ENCODE measurements at regions not wholly inside any gene's neighbourhood (a gene's known extent, or its start where the extent isn't known, plus 50 kb on each side); places are given as distances from the start of the nearest gene placed in this dataset.
"Not testable (repeated sequence)": the region's sequence is repeated elsewhere in the genome, so short reads cannot be mapped to it uniquely, and the experiment has no call there.

DNA sequence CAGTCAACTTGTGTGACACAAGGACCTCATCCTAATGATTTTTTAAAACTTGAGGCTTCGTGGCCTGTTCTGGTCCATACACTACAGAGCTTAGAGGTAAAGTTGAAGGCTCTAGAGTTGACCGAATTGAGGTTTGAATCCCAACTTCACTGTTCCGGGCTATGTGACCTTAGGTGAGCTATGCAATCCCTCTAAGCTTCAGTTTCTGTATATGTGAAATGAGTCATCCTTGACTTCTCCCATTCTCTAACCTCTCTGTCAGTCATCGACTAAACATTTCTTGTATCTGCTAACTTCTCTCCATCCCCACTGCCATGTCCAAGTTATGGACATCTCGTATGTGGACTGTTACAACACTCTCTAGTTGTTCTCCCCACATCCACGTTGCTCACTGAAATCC lies 178.2 kb upstream of the TMEM45B start:
- DNase-seq (ENCODE audit: low read depth): no peak

DNA sequence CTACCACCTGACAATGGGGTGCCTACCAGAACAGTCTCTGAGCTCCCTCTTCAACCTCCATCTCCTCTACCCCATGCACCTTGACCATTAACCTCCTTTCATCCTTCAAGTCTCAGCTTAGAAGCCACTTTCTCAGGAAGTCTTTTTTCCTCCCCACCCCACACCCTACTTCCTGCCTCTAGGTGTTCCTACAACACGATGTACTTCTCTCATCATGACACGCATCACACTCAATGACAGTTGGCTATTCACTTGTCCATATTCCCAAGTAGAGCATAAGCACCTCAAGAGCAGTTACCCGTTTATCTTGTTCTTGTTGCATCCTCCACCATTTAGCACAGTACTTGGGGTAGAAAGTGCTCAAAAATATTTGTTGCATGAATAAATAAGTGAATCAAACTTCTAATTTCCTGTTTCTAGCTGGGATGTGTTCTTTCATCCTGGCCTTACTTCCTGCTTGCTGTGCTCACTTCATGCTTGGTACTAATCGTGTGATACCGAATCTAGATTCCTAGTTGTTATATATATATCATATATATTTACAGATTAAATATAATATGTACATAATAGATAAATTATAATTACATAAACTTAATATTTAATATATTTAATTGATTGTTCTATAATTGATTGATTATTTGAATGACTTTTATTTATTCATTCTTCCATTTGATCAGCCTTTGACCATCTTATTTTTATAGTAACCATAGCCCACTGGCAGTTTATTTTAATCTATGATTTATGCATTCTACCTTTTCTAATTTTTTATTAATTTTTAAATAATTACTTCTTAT lies 177.5 kb upstream of the TMEM45B start:
- DNase-seq (ENCODE audit: low read depth): no peak

DNA sequence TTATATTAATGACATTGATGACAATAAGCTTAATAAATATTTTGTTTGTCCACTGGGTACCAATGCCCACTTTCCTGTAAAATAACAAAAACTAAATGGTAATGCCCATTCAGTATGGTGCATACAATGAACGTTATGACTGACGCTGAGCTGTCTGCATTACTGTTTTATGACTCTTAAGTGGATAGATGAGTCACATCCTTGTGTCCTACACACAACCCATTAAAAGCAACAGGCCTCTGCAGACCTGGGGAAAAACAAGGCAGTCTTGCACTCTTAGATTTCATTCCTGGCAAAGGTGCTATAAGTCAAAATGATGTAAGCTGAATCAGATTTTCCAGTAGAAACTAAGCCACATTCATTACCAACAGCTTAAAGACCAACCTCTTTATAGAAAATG lies 176.3 kb upstream of the TMEM45B start:
- no peak for DNase-seq (ENCODE audit: low read depth)

DNA sequence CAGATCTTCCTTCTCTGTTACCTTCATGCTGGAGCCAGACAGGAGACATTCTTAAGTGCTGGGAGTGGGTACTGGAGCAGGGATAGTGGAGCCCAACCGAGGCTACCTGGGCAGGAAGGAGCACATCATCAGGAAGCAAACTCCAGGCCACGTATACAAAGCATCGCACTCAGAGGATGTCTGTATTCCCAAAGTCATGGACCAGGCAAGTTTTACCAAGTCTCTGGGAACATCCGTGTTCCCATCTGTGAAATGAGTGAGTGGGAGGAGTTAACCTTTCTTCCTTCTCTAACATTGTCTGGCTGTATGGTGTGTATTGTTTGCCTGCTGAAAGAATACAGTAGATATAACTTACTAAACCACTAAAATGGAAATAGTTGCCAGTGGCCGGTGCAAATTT lies 175.0 kb upstream of the TMEM45B start:
- no peak for DNase-seq (ENCODE audit: low read depth)

DNA sequence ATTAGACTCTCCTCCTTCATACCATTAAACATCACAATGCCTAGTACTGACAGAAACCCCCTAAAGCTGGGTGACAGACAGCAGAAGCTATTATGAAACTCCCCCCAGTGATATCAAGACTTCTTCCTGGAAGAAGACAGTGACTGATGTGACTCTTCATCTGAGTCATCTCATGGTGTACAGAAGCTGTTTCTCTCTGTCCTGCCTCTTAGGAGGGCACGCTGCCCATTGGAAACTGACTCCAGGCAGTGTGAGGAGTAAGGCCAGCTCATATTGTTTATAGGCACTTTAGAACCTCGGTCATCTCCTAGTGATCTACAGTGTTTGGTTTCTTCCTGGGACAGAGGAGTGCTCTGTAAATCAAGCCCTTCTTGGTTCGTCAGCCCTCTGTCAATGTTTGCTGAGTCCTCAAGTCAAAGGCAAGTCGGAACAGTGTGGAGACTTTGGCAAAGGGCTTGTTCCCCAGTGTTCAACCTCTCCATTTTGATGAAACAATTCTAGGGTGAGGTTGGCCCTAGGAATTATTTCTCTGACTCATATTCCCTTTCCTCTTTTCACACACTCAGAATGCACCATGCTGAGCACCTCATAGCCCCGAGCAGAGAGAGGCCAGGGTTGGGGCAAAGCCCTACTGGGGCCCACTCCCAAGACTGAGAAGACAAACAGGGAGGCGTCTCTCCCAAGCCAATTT lies 172.5 kb upstream of the TMEM45B start:
- DNase-seq (ENCODE audit: low read depth): no peak

DNA sequence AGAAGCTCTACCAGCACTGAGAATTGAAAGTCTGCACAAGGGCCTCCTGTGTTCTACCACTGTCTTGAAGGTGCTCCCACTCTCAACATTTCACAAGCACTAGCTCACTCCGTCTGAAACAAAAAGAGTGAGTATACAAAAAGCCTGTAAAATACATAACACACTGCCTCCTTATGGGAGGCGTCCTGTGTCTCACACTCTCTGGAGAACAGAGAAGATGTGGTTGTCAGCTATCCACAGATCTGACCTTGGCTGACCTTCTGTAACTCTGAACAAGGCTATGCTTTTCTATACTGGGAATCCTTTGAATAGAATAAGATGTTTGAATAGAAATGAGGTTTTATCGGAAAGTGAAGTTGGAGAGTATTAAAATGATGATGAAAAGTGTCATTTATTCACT lies 171.3 kb upstream of the TMEM45B start:
- DNase-seq (ENCODE audit: low read depth): no peak

DNA sequence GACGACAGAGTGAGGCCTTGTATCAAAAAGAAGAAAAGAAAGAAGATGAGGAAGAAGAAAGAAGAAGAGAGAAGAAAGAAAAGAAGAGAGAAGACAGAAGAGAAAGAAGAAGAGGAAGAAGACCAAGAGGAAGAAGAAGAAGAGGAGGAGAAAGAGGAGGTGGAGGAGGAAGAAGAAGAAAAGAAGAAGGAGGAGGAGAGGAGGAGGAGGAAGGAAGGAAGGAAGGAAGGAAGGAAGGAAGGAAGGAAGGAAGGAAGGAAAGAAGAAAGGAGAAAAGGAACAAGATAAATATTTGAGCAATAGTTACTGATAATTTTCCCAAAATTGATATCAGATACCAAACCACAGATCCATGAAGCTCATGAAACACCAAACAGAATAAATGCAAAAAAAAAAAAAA lies 169.7 kb upstream of the TMEM45B start:
- no peak for DNase-seq (ENCODE audit: low read depth)

DNA sequence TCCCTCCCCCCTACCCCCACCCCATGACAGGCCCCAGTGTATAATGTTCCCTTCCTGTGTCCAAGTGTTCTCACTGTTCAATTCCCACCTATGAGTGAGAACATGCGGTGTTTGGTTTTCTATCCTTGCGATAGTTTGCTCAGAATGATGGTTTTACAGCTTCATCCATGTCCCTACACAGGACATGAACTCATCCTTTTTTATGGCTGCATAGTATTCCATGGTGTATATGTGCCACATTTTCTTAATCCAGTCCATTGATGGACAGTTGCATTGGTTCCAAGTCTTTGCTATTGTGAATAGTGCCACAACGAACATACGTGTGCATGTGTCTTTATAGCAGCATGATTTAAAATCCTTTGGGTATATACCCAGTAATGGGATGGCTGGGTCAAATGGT lies 165.6 kb upstream of the TMEM45B start:
- not testable (repeated sequence) for DNase-seq (ENCODE audit: low read depth)

DNA sequence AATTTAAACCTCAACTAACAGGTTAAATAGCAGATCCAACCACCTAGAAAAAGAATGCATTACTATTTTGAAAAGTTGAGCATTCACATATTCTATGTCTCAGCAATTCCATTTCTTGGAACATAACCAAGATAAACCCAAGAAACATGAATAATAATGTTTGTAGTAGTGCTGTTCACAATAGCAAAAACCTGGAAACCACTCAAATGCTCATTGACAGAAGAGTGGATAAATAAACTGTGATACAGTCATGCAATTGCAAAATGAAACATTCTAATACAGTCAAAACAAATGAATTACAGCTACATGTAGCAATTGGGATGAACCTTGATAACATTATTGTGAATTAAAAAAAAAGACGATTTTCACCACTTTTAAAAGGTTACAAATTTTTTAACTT lies 162.8 kb upstream of the TMEM45B start:
- no peak for DNase-seq (ENCODE audit: low read depth)

DNA sequence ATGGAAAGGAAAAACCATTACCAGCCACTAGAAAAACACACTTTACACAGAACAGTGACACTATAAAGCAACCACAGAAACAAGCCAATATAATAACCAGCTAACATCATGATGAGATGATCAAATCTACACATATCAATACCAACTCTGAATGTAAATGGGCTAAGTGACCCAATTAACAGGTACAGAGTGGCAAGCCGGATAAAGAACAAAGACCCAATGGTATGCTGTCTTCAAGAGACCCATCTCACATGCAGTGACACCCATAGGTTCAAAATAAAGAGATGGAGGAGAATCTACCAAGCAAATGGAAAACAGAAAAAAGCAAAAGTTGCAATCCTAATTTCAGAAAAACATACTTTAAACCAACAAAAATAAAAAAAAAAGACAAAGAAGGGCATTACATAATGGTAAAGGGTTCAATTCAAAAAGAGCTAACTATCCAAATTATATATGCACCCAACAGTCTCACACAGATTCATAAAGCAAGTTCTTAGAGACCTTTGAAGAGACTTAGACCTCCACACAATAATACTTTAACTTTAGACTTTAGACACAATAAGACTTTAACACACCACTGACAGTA lies 160.3 kb upstream of the TMEM45B start:
- DNase-seq (ENCODE audit: low read depth): no peak

DNA sequence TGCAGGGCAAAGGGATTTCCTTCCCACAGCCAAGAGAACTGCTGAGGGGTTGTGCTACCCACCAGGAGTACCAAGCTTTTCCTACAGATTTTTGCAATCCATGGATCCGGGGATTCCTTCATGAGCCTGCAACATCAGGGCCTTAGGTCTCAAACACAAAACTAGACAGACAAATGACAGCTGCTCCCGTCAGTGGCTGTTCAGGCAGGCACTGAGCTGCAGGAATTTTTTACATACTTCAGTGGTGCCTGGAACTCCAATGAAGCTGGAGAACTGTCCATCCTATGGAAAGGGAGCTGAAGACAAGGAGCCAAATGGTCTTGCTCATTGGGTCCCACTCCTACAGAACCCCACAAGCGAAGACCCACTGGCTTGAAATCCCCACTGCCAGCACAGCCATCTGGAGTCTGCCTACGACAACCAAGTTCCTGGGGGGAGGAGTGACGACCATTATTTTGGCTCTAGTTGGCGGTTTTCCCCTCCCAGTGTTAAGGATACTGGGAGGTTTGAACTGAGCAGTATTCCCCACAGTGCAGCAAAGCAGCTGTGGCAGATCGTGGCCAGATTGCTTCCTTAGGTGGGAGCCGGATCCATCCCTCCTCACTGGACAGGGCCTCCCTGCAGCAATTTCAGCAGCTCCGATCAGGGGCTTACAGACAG lies 157.7 kb upstream of the TMEM45B start:
- DNase-seq (ENCODE audit: low read depth): no peak

DNA sequence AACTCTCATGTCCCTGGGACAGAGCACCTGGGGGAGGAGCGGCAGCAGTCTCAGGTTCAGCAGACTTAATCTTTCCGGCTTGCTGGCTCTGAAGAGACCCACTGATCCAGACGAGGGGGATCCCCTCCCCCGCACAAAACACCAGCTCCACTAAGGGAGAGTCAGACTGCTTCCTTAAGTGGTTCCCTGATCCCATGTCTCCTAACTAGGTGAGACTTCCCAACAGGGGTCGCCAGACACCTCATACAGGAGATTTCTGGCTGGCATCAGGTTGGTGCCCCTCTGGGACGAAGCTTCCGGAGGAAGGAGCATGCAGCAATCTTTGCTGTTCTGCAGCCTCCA lies 157.2 kb upstream of the TMEM45B start:
- DNase-seq (ENCODE audit: low read depth): no peak

DNA sequence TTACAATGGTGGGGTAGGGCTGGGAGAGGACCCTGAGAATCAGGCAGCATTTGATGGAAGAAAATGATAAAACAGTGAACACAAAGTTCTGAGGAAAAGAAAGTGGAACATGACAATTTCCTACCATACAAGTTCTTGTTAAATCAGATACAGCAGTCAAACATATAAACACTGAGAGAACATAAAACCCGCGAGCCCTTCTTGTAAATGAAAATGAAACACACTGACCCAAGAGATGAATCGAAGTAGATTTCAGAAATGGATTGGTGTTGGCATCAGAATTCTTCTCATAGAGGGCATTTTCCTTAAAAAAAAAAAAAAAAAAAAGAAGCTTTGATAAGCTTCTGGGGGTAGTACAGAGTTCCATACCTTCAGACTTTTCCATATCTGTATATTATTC lies 134.7 kb upstream of the TMEM45B start:
- no peak for DNase-seq (ENCODE audit: low read depth)

DNA sequence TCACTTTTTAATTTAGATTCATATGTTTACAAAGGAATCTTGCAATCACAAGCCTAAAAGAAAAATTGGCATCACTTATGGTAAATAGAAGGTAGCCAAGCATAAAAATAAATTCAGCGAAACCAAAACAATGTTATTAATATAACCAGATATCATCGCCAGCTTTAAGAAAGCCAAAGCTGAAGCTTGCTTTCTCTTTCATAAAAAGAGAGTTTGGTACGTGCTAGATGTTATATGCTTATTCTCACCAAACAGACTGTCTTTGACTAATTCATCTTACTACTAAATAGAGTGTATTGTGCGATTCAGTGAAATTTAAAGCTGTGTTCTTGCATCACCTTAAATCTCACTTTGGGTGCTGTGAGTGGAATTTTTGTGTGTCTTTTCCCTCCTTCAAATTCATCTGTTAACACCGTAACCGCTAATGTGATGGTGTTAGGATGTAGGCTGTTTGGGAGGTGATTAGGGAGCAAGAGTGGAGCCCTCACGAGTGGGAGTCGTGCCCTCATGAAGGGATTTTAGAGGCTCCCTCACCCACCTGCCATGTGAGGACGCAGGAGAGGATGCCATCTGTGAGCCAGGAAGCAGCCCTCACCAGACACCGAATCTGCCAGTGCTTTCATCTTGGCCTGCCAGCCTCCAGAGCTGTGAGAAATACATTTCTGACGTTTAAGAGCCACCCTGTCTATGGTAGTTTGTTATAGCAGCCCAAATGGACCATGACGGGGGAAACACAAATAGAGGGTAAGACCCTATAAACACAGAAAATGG lies 134.1 kb upstream of the TMEM45B start:
- DNase-seq (ENCODE audit: low read depth): no peak

DNA sequence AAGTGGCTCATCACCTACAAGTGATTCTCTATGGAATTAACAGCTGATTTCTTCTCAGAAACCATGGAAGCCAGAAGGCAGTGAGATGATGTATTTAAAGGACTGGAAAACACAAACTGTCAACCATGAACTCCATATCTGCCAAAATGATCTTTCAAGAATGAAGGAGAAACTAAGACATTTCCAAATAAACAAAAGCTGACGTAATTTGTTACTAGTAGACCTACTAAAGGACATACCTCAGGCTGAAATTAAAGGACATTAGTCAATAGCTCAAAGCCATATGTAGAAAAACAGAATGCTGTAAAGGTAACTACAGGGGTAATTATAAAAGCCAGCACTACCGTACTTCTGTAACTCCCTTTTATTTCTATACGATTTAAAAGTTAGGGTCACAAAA lies 129.4 kb upstream of the TMEM45B start:
- DNase-seq (ENCODE audit: low read depth): no peak

DNA sequence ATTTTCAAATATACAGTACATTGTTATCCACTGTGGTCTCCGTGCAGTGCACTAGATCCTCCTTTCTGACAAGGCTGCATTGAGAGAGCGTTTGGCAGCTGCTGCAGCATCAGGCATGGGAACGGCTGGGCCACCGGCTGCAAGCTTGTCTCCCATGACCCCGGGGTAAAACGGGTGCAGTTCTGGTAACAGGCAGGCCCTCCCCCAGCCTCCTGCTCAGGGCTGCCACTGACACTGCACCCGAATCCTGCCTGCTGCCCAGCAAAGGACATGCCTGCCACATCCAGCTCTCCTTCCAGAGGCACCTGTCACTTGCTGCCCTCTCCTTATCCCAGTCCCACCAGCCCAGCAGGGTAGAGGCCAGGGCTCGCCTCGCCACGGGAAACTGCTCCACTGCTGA lies 124.5 kb upstream of the TMEM45B start:
- DNase-seq (ENCODE audit: low read depth): no peak

DNA sequence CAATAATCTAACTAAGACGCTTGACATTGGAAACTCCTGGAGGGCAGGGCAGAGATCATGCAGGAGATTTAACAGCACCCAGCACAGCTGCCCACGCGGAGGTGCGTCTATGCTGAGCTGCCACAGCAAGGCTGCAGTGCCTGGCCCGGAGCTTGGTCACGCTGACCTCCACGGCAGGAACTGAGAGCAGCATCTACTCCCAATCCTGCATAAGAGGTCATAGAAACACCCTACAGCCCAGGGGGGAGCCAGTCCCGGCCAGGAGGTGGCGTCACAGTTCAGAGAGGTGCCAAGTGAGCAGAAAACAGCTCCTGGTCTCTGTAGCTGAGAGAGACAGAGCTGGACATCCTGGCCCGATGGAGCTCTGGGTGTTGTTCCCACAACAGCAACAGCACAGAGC lies 121.1 kb upstream of the TMEM45B start:
- DNase-seq (ENCODE audit: low read depth): no peak

DNA sequence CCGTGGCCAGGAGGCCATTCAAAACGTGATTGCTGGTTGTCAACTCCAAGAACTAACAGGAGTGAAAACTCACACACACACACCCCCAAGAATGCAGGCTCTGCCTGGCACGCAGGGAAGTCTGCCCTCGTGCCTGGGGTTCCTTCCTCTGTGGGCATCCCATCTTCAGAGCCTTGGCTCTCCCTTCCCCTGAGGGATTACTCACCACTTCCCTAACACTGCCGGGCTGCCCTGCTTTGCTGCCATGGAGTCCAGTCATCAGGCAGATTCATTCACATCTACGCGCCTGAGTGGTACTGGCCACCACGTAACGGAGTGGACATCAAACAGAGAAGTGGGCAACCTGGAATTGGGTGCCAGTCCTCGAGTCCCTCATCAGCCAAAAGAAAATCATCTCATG lies 120.7 kb upstream of the TMEM45B start:
- DNase-seq (ENCODE audit: low read depth): no peak

DNA sequence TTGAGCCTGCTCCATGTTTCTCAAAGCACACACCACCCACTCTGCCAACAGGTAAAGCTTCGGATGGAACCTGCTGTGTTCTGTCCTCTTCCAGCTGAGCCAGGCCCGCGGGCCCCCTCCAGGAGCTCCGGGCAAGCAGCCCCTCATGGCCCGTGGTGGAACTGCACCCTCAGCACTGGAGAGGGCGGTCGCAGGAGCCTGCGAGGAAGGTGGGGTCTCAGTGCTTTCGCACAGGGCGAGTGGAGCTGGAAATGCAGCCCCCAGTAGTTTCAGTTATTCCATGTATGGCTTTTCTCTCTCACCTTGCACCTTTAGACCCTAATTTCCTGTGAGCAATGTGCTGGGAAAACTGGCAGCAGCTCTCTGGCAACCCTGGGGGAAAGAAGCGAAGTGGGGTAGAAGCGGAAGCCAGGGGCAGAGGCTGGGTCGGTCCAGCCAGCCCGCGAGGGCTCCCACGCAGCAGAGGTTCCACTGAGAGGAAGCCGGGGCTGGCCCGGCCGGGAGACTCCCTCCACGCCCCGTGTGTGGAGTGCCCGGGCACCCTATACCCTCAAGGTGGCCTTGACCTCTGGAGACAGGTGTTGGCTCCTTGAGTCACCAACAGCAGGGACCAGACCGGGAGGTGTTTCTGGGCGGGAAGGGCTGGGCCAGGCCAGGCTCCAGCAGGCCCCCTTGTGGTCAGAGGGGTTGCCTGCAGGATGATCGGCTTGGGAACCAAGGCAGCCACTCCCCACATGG lies 119.9 kb upstream of the TMEM45B start:
- DNase-seq (ENCODE audit: low read depth): peak; percentile 53

DNA sequence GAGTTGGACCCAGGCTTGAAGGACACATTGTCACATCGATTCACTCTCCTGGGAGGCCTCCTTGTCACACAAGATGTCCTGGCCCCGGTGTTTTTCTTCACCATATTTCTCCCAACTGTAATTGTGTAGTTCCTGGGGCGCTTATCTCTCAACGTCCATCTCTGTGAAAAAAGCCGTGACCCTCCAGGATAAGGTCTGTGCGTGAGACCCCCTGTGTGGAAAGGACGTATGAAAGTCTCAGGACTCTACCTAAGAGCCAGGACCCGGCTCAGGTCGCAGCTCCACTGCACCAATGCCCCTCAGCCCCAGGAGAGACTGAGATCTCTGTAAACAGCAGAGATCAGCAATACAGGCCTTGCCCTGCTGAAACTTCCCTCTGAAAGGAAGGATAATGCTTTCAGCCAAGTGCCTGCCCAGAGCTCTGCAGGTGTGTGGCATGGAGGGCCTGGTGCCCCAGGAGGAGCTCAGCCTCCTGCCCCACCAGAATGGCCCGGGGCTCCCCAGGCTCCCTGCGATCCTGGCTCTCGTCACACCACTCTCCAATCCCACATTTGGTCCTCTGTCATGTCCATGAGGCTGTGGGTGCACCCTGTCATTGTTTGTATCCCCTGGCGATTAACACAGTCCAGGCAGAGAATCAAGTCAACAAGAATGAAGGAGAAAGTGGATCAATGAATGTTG lies 119.2 kb upstream of the TMEM45B start:
- no peak for DNase-seq (ENCODE audit: low read depth)

DNA sequence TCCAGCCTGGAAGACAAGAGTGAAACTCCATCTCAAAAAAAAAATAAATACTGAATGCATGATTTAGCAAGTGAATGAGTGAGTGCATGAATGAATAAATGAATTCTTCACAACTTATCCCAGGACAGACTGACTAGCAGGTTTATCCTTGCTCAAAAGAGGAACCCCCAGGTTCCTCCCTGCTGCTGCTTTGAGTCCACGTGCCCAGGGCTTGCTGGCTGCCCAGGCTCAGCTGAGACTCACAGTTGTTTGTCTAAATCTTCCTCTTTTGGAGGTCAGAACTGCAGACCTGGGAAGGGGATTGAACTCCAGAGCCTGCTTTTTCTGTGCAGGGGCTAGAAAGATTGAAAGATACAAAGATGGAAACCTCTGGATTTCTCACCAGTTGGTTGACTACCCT lies 117.4 kb upstream of the TMEM45B start:
- DNase-seq (ENCODE audit: low read depth): no peak
